GM19463 (cell line): ENCODE measurements at regions not wholly inside any gene's neighbourhood (a gene's known extent, or its start where the extent isn't known, plus 50 kb on each side); places are given as distances from the start of the nearest gene placed in this dataset.
"Not testable (repeated sequence)": the region's sequence is repeated elsewhere in the genome, so short reads cannot be mapped to it uniquely, and the experiment has no call there.

ENCODE experiments used
- ATAC-seq: cut with Tn5 transposase; IDR thresholded peaks from one replicate; pipeline ENCODE4 v1.9.1; 2021; ENCODE audit warnings: mild to moderate bottlenecking, moderate library complexity; ENCODE audit not compliant: unreplicated experiment

DNA sequence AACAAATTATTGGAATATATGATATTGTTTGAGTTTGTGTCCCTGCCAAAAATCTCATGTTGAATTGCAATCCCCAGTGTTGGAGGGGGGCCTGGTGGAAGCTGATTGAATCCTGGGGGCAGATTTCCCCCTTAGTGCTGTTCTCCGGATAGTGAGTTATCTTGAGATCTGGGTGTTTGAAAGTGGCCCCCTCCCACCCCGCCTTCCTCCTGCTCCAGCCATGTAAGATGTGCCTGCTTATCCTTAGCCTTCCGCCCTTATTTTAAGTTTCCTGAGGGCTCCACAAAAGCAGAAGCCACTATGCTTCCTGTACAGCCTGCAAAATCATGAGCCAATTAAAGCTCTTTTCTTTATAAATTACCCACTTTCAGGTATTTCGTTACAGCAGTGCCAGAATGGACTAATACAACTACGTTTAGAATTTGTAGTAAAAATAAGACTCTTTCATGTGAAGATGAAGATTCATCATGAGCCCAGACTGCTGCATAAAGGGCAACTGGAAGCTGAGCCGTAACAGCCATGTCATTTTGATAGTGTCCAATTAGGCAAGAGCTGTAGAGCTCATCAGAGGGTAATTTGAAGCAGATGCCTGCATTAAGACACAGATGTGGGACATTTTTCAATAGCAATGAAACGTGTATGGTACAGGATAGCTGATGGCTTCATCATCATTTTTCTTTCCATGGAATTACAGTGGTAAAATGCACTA lies 1007.2 kb downstream of the REEP3 start:
- ATAC-seq, result no peak

GRCh38 chr10:64529003-64529350 lies 1007.8 kb downstream of the REEP3 start:
- no peak for ATAC-seq

- ATAC-seq, result no peak
Observed at GRCh38 chr10:64534616-64535015, 1013.4 kb downstream of the REEP3 start.

GRCh38 chr10:64535131-64535867 lies 1014.1 kb downstream of the REEP3 start:
- no peak for ATAC-seq

GRCh38 chr10:64537112-64537511 lies 1015.9 kb downstream of the REEP3 start:
- ATAC-seq, result no peak

DNA sequence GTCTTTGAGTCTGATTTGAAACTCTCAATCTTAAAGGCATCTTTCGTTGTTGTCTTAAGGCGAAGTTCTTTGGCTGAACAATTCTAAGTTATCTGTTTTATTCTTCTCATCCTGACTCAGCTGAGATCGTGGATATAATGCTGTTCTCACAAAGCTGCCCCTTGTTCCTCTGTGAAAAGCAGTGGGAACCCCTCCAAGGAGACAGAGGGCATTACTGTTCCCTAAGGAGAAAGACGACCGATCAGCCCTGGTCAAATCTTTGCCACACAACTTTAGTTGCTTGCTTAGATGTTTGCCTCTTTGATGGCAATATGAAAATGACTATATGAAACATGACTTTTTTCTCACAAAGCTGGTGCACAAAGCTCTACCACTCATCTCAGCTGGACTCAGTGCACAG lies 1016.7 kb downstream of the REEP3 start:
- ATAC-seq, result no peak

- ATAC-seq, result no peak
Observed at GRCh38 chr10:64546073-64546472, 1024.9 kb downstream of the REEP3 start.

DNA sequence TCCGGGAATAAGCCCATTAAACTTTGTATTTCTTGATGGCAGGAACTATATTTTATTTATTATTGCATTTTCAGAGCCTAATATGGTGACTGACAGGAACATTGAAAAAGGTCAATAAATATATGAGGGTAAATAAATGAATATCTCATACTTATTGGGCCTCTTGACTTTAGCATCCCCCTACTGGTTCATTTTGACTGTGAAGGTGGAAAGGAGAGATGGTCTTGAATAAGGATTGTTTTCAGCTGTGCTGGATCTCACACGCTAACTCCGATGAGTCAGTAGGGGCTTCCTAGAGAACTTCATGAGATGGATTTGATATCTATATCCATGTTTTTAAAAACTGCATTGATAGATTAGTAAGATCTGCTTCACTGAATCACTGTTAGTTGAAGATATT lies 1026.0 kb downstream of the REEP3 start:
- no peak for ATAC-seq

DNA sequence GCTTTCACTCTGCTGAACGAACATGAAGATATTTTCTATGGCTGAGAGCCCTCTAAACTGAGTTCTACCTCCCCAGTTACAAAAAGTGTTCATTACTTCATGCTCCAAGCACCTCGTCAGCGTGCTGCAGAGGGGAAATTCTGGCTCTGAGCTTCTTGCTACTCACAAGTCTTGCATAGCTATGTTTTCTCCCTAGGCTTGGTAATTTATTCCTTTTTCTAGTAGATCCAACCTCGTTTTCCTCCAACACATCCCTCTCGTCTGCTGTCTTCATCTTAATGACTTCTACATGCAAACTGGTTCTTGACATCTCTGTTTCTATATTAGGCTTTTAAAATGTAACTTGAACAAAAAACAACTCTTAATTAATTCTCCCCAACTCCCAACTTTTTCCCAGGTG lies 1034.5 kb downstream of the REEP3 start:
- no peak for ATAC-seq

GRCh38 chr10:64558094-64558835 lies 1037.1 kb downstream of the REEP3 start:
- ATAC-seq, result no peak

DNA sequence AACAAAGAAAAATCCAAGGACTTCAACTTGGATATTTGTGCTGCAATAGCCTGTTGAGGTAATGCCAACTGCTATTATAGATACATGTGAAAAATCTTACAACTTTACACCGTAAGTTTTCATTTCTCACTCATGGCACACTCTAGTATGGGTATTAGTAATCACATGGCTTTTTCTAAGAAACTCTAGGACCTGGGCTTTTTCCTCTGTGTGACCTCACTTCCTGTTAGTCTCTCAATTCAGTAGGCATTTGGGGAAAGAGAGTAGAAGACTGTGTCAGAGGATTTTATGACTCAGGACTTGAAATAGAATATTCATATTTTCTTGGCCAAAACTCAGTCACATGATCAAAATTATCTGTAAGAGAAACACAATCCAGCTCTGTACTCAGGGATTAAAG lies 1049.9 kb downstream of the REEP3 start:
- ATAC-seq, result no peak

GRCh38 chr10:64573623-64574325 lies 1052.6 kb downstream of the REEP3 start:
- no peak for ATAC-seq

- ATAC-seq, result no peak
Observed at GRCh38 chr10:64574371-64574770, 1053.2 kb downstream of the REEP3 start.

GRCh38 chr10:64576497-64576896 lies 1055.3 kb downstream of the REEP3 start:
- ATAC-seq, result no peak

GRCh38 chr10:64578757-64579156 lies 1057.6 kb downstream of the REEP3 start:
- not testable (repeated sequence) for ATAC-seq

- ATAC-seq, result no peak
Observed at GRCh38 chr10:64586934-64587503, 1065.8 kb downstream of the REEP3 start.

DNA sequence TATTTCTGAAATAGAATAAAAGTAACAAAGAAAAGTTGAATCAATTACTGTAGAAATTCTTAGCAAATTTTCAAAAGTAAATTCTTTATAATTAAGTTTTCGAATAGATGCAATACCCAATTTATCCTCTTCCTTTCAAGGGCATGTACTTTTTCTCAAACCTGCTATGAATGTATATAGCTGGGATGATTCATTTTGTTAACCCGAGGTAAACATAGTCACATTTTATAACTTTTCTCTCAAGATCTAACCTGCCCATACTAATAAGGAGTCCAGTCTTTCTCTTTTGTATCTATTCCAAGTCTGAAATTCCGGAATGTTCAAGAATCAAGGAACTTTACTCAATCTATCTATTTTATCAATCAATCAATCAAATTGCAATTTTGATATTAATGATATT lies 1072.9 kb downstream of the REEP3 start:
- ATAC-seq, result no peak

DNA sequence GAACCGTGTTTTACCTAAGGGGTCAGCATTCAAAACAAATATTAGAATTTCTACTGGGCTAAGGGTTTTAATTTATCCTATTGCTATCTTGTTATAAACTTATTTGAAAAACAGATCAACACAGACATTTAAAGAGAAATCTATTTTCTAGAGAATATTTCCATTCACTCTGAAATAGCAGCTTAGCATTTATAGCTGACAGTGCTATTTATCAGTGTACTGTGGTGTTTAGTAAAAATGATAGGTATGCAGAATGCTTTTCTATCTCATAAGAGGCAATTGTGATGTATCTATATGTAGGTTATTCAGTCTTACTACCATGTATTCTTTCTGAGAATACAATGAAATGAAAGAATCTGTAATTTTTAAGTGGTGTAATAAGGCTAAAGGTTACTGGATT lies 1077.4 kb downstream of the REEP3 start:
- ATAC-seq, result no peak

DNA sequence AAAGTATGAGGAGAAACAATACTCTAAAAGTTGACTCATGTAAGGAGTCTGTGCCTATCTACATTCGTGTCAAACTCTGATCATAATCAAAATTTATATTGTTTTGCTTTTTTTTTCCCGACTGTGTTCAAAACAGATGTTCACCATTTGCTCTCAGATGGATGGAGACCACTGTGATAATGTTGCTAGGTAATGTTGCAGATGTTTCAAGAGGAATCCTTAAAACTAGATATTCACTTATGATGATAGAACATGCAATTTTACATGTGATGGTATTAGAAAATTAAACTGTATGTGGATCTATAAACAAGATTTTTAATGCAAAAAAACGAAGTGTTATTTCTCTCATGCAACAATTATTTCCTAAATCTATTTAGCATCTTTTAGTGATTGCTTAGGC lies 1080.1 kb downstream of the REEP3 start:
- no peak for ATAC-seq

GRCh38 chr10:64617085-64617484 lies 1095.9 kb downstream of the REEP3 start:
- ATAC-seq, result no peak

- ATAC-seq, result no peak
Observed at GRCh38 chr10:64619102-64619501, 1097.9 kb downstream of the REEP3 start.
